Peyer's patch (tissue), 4 donors: ENCODE measurements at regions not wholly inside any gene's neighbourhood (a gene's known extent, or its start where the extent isn't known, plus 50 kb on each side); places are given as distances from the start of the nearest gene placed in this dataset.

Experiments
- POLR2A ChIP-seq, 2 donors: fragments of 450-650 bp; IDR thresholded peaks; one replicate each; pipeline ENCODE4 v1.5.1; 2017; ENCODE audit warnings: antibody characterized with exemption in 2 of 2, mild to moderate bottlenecking in 2 of 2, moderate library complexity in 2 of 2
- TF ChIP-seq, protein P1 (sequence below), 6 experiments: fragments of 450-650 bp in 4 of 6; fragments of 200-600 bp in 2 of 6; sonication (generic) in 1 of 6; IDR thresholded peaks; one replicate each; pipeline ENCODE4 v1.5.1; 2017 to 2019; ENCODE audit warnings: antibody characterized with exemption in 6 of 6, mild to moderate bottlenecking in 3 of 6, moderate library complexity in 1 of 6

- TF ChIP-seq, protein P1, sequence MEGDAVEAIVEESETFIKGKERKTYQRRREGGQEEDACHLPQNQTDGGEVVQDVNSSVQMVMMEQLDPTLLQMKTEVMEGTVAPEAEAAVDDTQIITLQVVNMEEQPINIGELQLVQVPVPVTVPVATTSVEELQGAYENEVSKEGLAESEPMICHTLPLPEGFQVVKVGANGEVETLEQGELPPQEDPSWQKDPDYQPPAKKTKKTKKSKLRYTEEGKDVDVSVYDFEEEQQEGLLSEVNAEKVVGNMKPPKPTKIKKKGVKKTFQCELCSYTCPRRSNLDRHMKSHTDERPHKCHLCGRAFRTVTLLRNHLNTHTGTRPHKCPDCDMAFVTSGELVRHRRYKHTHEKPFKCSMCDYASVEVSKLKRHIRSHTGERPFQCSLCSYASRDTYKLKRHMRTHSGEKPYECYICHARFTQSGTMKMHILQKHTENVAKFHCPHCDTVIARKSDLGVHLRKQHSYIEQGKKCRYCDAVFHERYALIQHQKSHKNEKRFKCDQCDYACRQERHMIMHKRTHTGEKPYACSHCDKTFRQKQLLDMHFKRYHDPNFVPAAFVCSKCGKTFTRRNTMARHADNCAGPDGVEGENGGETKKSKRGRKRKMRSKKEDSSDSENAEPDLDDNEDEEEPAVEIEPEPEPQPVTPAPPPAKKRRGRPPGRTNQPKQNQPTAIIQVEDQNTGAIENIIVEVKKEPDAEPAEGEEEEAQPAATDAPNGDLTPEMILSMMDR (IDR thresholded peaks at IDR 0.05), result no peak
- TF ChIP-seq POLR2A (IDR thresholded peaks at IDR 0.05), result no peak
Measured at GRCh38 chr15:35649575-35649974, 103.6 kb upstream of the DPH6 start.
